Transverse colon (tissue), 4 donors: ENCODE measurements at regions not wholly inside any gene's neighbourhood (a gene's known extent, or its start where the extent isn't known, plus 50 kb on each side); places are given as distances from the start of the nearest gene placed in this dataset.

Source experiments
- DNase-seq: peaks from one replicate; pipeline ENCODE4 v3.0.0-alpha.2; 2019
- H3K27ac ChIP-seq, 4 donors: fragments of 200-600 bp; sonication (generic); 2 replicates each; pipeline ENCODE4 v1.5.1; 2016 to 2018; ENCODE audit warnings: inconsistent platforms in 4 of 4
- H3K27me3 ChIP-seq: fragments of 200-600 bp; sonication (generic); 2 replicates; pipeline ENCODE4 v1.5.1; 2017; ENCODE audit warnings: inconsistent platforms
- H3K36me3 ChIP-seq, 4 donors: fragments of 200-600 bp; sonication (generic); 2 replicates each; pipeline ENCODE4 v1.5.1; 2017 to 2019; ENCODE audit warnings: inconsistent platforms in 4 of 4
- H3K4me1 ChIP-seq, 4 donors: fragments of 200-600 bp; sonication (generic); 2 replicates each; pipeline ENCODE4 v1.5.1; 2017 to 2020; ENCODE audit warnings: inconsistent platforms in 4 of 4
- H3K4me3 ChIP-seq, 4 donors: fragments of 200-600 bp; sonication (generic); 1 replicate in 1 of 4; 2 replicates in 3 of 4; pipeline versions ENCODE4 v1.5.1 to v1.6.1; 2017 to 2019; ENCODE audit warnings: inconsistent platforms in 4 of 4
- H3K9me3 ChIP-seq, 2 donors: fragments of 200-600 bp; sonication (generic); 2 replicates each; pipeline ENCODE4 v1.5.1; 2017 to 2019; ENCODE audit warnings: inconsistent platforms in 2 of 2
- CTCF ChIP-seq, 5 experiments: fragments of 200-600 bp in 3 of 5; fragments of 450-650 bp in 2 of 5; sonication (generic) in 3 of 5; IDR thresholded peaks; 1 replicate in 2 of 5; 2 replicates in 3 of 5; pipeline ENCODE4 v1.5.1; 2016 to 2017; ENCODE audit warnings: antibody characterized with exemption in 5 of 5, inconsistent platforms in 3 of 5, mild to moderate bottlenecking in 2 of 5, moderate library complexity in 1 of 5
- EP300 ChIP-seq: sonication (generic); formaldehyde crosslinking; IDR thresholded peaks from one replicate; pipeline ENCODE4 v1.6.1; 2017; ENCODE audit warnings: antibody characterized with exemption, low read depth
- POLR2A ChIP-seq: fragments of 450-650 bp; IDR thresholded peaks from one replicate; pipeline ENCODE4 v1.6.1; 2016; ENCODE audit warnings: antibody characterized with exemption, mild to moderate bottlenecking, moderate library complexity
- POLR2AphosphoS5 ChIP-seq, 3 donors: sonication (generic); formaldehyde crosslinking; IDR thresholded peaks; one replicate each; pipeline ENCODE4 v1.6.1; 2016; ENCODE audit warnings: antibody characterized with exemption in 3 of 3
- WGBS, 2 donors: methylation state at CpG; one replicate each; pipeline ENCODE4 v1.1.5; 2018; ENCODE audit warnings: low coverage in 1 of 2; 5-methylcytosine and 5-hydroxymethylcytosine counted together
- in situ Hi-C, 4 donors: fragments of 200-750 bp; cut with MboI; loops; one replicate each; pipeline versions ENCODE4 v1.15.0 to v1.15.1; 2017; ENCODE audit warnings: low sequenced_read_pairs in 3 of 4, low pct_ligation_motif_present in 1 of 4, low pct_unique_long_range_greater_than_20kb in 1 of 4
- intact Hi-C: fragments of 100-400 bp; cut with DNase I; formaldehyde crosslinking; loops from one replicate; pipeline ENCODE4 v1.15.1; 2023; ENCODE audit warnings: low total_unique reads

DNA sequence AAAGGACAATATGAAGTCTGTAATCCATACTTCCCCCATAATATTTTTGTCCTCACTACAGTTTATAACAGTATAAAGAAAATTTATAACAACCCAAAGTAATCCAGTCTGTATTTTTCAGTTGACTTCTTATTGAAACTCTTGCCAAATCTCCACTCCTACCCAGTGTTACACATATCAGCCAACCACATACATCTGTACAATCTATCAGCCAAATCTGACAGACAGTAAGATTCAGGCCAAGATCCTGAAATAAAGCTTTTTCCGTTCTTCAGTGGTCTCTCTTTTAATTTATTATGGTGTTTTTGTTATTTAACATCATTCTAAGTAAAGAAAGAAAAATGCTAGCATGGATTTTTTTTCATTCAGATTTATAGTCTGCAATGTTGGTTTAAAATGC, 2370.9 kb upstream of the RAG2 start:
- Histone ChIP-seq H3K36me3 (no peaks in the 10 kb centered on the region), H3K27me3 (no peaks in the 10 kb centered on the region), H3K4me1 (no peaks in the 10 kb centered on the region), H3K4me3 (no peak overlapping the region), H3K27ac (no peak overlapping the region), H3K9me3 (no peaks in the 10 kb centered on the region)
- 6% methylated on average over 1 of the region's 1 CpG; no CpG with 5 or more reads in 1 of the 2 donors for WGBS, 2 donors
- TF ChIP-seq CTCF (IDR thresholded peaks at IDR 0.05) (no peak), EP300 (no peak), POLR2A (no peak), POLR2AphosphoS5 (IDR thresholded peaks at IDR 0.05) (no peak)
- intact Hi-C loops (no loop called here), in situ Hi-C loops (no loop called here)
- no peak for DNase-seq

- Histone ChIP-seq H3K27ac (no peak overlapping the region), H3K36me3 (no peaks in the 10 kb centered on the region), H3K9me3 (no peaks in the 10 kb centered on the region), H3K4me3 (no peak overlapping the region), H3K27me3 (no peaks in the 10 kb centered on the region), H3K4me1 (no peaks in the 10 kb centered on the region)
- intact Hi-C loops (no loop called here), in situ Hi-C loops (no loop called here)
- WGBS, 2 donors, result 81 to 86% methylated on average over 4 of the region's 4 CpGs
- no peak for DNase-seq
- TF ChIP-seq CTCF (IDR thresholded peaks at IDR 0.05) (no peak), EP300 (no peak), POLR2AphosphoS5 (IDR thresholded peaks at IDR 0.05) (no peak), POLR2A (no peak)
Measured at GRCh38 chr11:38952698-38953097, 2354.7 kb upstream of the RAG2 start.

DNA sequence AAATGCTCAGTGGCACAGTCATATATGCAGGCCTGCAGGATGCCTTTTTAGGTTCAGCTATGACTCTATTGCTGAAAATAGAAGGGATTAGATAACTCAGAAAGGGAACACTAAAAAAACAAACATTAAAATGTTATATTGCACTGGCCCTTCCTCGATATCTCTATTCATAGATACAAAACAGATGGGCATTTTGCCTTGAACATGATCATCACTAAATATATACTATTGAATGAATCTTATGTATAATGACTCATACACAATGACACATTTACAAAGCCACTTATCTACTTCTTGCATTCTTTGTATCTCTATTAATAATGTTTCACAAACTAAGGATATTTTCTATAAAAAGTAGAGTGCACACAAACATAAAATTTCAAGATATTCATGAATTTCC, 2352.8 kb upstream of the RAG2 start:
- in situ Hi-C loops, result no loop called here
- DNase-seq, result no peak
- no peak overlapping the region for H3K27ac ChIP-seq
- H3K4me3 ChIP-seq, result no peak overlapping the region
- H3K9me3 ChIP-seq, result no peaks in the 10 kb centered on the region
- no peak for TF ChIP-seq EP300
- no peak for TF ChIP-seq POLR2AphosphoS5 (IDR thresholded peaks at IDR 0.05)
- no peak for TF ChIP-seq CTCF (IDR thresholded peaks at IDR 0.05)
- TF ChIP-seq POLR2A, result no peak
- WGBS, 2 donors, result 68 to 71% methylated on average over 1 of the region's 1 CpG
- H3K36me3 ChIP-seq, result no peaks in the 10 kb centered on the region
- intact Hi-C loops, result no loop called here
- no peaks in the 10 kb centered on the region for H3K4me1 ChIP-seq
- H3K27me3 ChIP-seq, result no peaks in the 10 kb centered on the region

DNA sequence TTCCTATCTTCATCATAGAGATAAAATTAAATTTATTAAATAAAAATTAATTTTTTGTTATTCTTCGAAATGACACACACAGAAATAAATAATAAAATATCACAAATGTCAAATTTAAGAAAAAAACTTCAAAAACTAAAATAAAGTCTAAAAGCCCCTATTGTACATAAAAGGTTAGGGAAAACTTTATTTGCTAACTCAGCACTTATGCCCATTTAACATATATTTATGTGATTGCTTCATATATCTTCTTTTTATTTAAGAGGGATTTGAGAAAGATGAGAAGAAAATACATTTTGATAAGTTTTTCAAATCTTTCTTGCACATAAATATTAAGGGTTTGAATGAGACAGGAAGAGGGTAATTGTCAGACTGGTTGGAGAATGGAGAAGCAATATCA, 2350.4 kb upstream of the RAG2 start:
- intact Hi-C loops, result no loop called here
- no peak for TF ChIP-seq POLR2A
- TF ChIP-seq EP300, result no peak
- no peak for TF ChIP-seq CTCF (IDR thresholded peaks at IDR 0.05)
- TF ChIP-seq POLR2AphosphoS5 (IDR thresholded peaks at IDR 0.05), result no peak
- no peaks in the 10 kb centered on the region for H3K36me3 ChIP-seq
- H3K4me3 ChIP-seq, result no peak overlapping the region
- H3K27me3 ChIP-seq, result no peaks in the 10 kb centered on the region
- DNase-seq, result no peak
- H3K9me3 ChIP-seq, result no peaks in the 10 kb centered on the region
- H3K4me1 ChIP-seq, result no peaks in the 10 kb centered on the region
- H3K27ac ChIP-seq, result no peak overlapping the region
- 69 to 80% methylated on average over 1 of the region's 1 CpG for WGBS, 2 donors
- in situ Hi-C loops, result no loop called here
